Endothelial cell of umbilical vein (primary cell): ENCODE measurements at regions not wholly inside any gene's neighbourhood (a gene's known extent, or its start where the extent isn't known, plus 50 kb on each side); places are given as distances from the start of the nearest gene placed in this dataset.

ENCODE experiments used
- BruUV-seq: library from RNA; stranded (reverse); fragments of 400-500 nt; replicated peaks from 2 replicates; lab custom pipeline; 2021; lab: Mats Ljungman, UMichigan
- CTCF ChIA-PET: fragments of 300-600, 350-600 bp; sonication (Branson Sonifier 250); formaldehyde crosslinking; loops from one replicate; lab custom pipeline; 2021; ENCODE audit warnings: antibody characterized with exemption, inconsistent platforms; lab: Charles Lee
- POLR2A ChIA-PET: fragments of 300-600, 350-600 bp; sonication (Branson Sonifier 250); formaldehyde crosslinking; loops from one replicate; lab custom pipeline; 2021; ENCODE audit warnings: antibody characterized with exemption, inconsistent platforms; lab: Charles Lee
- DNase-seq: peaks from one replicate; pipeline ENCODE4 v3.0.0-alpha.2; 2011; ENCODE audit warnings: low read depth, low spot score
- FAIRE-seq: peaks from 2 replicates; lab custom pipeline; 2011; peaks lifted over from hg19 to GRCh38; lab: Jason Lieb, UNC
- H2AFZ ChIP-seq: 2 replicates; pipeline ENCODE4 v1.6.0; 2012; ENCODE audit warnings: low read depth, low read length, control low read depth, inconsistent platforms
- H3K27ac ChIP-seq: 2 replicates; pipeline ENCODE4 v1.5.1; 2011; ENCODE audit warnings: low read depth, mild to moderate bottlenecking, control low read depth, low read length, moderate library complexity; ENCODE audit not compliant: insufficient read depth
- H3K27me3 ChIP-seq, 2 experiments: 2 replicates each; pipeline versions ENCODE4 v1.6.0 to v1.6.1; 2011; ENCODE audit warnings: low read length in 2 of 2, mixed read lengths in 1 of 2; ENCODE audit not compliant: control insufficient read depth in 2 of 2, insufficient read depth in 2 of 2
- H3K36me3 ChIP-seq, 2 experiments: 2 replicates in 1 of 2; 3 replicates in 1 of 2; pipeline ENCODE4 v1.5.1; 2011; ENCODE audit warnings: low read length in 2 of 2, mild to moderate bottlenecking in 1 of 2, moderate library complexity in 1 of 2; ENCODE audit not compliant: control insufficient read depth in 2 of 2, insufficient read depth in 2 of 2; ENCODE audit errors: extremely low read depth in 1 of 2
- H3K4me1 ChIP-seq: 3 replicates; pipeline ENCODE4 v1.5.1; 2011; ENCODE audit warnings: mild to moderate bottlenecking, low read length; ENCODE audit not compliant: control insufficient read depth, insufficient read depth; ENCODE audit errors: extremely low read depth
- H3K4me2 ChIP-seq: 2 replicates; pipeline ENCODE4 v1.6.1; 2011; ENCODE audit warnings: low read length, control low read depth, mixed read lengths; ENCODE audit not compliant: insufficient read depth
- H3K4me3 ChIP-seq, 3 experiments: fragments of 200-600 bp in 1 of 3; sonication (generic), shearing (Covaris generic) in 1 of 3; replicated peaks in 1 of 3; 2 replicates each; pipeline ENCODE4 v1.5.1; 2011 to 2016; ENCODE audit warnings: control low read depth in 3 of 3, low read length in 3 of 3, mild to moderate bottlenecking in 2 of 3, inconsistent platforms in 1 of 3, low read depth in 1 of 3, moderate library complexity in 1 of 3; ENCODE audit not compliant: insufficient read depth in 1 of 3
- H3K79me2 ChIP-seq: 2 replicates; pipeline ENCODE4 v1.6.0; 2012; ENCODE audit warnings: low read length, inconsistent platforms; ENCODE audit not compliant: control insufficient read depth, insufficient read depth
- H3K9ac ChIP-seq: replicated peaks from 2 replicates; pipeline ENCODE3; 2011; ENCODE audit warnings: low read length, control low read depth; ENCODE audit not compliant: insufficient read depth; ENCODE audit errors: extremely low read depth
- H3K9me1 ChIP-seq: replicated peaks from 3 replicates; pipeline ENCODE4 v1.6.0; 2011; ENCODE audit warnings: mild to moderate bottlenecking, low read length; ENCODE audit not compliant: control insufficient read depth, insufficient read depth; ENCODE audit errors: extremely low read depth
- H3K9me3 ChIP-seq: replicated peaks from 2 replicates; pipeline ENCODE4 v1.5.1; 2012; ENCODE audit warnings: low read length, inconsistent platforms; ENCODE audit not compliant: control insufficient read depth, insufficient read depth
- H4K20me1 ChIP-seq: replicated peaks from 2 replicates; pipeline ENCODE3; 2011; ENCODE audit warnings: mild to moderate bottlenecking, low read length; ENCODE audit not compliant: control insufficient read depth, insufficient read depth; ENCODE audit errors: extremely low read depth
- EZH2 ChIP-seq: IDR thresholded peaks from 2 replicates; pipeline ENCODE4 v1.6.1; 2012; ENCODE audit warnings: borderline replicate concordance, low read depth, mild to moderate bottlenecking, moderate library complexity, low read length, inconsistent platforms; ENCODE audit not compliant: severe bottlenecking
- FOS ChIP-seq: IDR thresholded peaks from 2 replicates; pipeline ENCODE4 v1.6.1; 2011; ENCODE audit warnings: mild to moderate bottlenecking, low read length, moderate library complexity, borderline replicate concordance; ENCODE audit not compliant: insufficient read depth
- JUN ChIP-seq: IDR thresholded peaks from 2 replicates; pipeline ENCODE4 v1.6.1; 2011; ENCODE audit warnings: borderline replicate concordance, low read depth; ENCODE audit not compliant: insufficient read length, insufficient read depth
- MYC ChIP-seq: IDR thresholded peaks from one replicate; pipeline ENCODE4 v1.6.1; 2011; ENCODE audit warnings: mild to moderate bottlenecking, low read depth, low read length
- POLR2AphosphoS5 ChIP-seq: IDR thresholded peaks from 2 replicates; pipeline ENCODE4 v1.6.1; 2012; ENCODE audit warnings: low read depth, mild to moderate bottlenecking, control low read depth, low read length, moderate library complexity; ENCODE audit not compliant: insufficient read depth
- dilution Hi-C: fragments of 300-500 bp; cut with MboI; formaldehyde crosslinking; loops from one replicate; pipeline ENCODE4 v1.15.0; 2019; ENCODE audit warnings: low sequenced_read_pairs; ENCODE audit not compliant: extremely low pct_ligation_motif_present
- intact Hi-C: fragments of 100-400 bp; cut with micrococcal nuclease; formaldehyde crosslinking; loops from one replicate; pipeline ENCODE4 v1.10.0; 2022

DNA sequence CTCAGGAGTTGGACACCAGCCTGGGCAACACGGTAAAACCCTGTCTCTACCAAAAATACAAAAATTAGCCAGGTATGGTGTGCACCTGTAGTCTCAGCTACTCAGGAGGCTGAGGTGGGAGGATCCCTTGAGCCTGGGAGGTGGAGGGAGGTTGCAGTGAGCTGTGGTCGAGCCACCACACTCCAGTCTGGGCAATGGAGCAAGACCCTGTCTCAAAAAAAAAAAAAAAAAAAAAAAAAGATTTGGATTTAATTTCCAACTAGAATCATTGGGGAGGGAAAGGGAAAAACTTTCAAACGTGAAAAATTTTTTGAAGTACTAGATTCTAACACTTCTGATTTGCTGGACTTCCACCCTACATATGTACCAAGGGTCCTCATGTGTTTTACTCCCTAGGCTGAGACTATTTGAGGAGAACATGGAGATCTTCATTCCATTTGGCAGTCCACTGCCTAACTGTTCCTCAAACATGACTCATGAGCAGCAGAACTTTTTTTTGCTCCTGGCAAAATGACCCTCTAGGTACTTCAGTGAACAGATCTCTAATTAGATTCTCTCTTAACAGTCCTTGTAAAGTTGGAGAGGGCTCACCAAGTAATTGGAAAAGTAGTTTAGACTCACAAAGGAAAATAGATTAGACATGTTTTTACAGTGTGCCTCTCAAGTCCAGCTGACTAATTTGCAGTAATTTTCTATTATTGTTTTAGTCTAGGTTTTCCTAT lies 267.6 kb downstream of the METTL4 start:
- CTCF ChIA-PET = no interaction called here
- dilution Hi-C loops = no loop called here
- Histone ChIP-seq H3K27me3 (no peaks in the 10 kb centered on the region), H3K9me3 (no peaks in the 10 kb centered on the region), H3K9ac (peak overlapping the region; percentile 71), H2AFZ (peak overlapping the region; percentile 44), H3K36me3 (no peaks in the 10 kb centered on the region), H4K20me1 (no peaks in the 10 kb centered on the region), H3K4me1 (peaks cover 42% of the 10 kb centered on the region), H3K27ac (peak overlapping the region; percentile 78), H3K4me2 (peak overlapping the region; percentile 91), H3K9me1 (no peaks in the 10 kb centered on the region), H3K79me2 (no peaks in the 10 kb centered on the region), H3K4me3 (no peak overlapping the region)
- BruUV-seq = TSS peak; percentile 73
- DNase-seq (peak; percentile 62), FAIRE-seq (peak; percentile 72)
- POLR2A ChIA-PET = no interaction called here
- TF ChIP-seq FOS = peak; percentile 38
- no peak for TF ChIP-seq POLR2AphosphoS5
- no peak for TF ChIP-seq MYC
- peak; percentile 21 for TF ChIP-seq JUN
- intact Hi-C loops = loop anchor here (1.0 to 10.0 kb wide), 2 partner anchors 213 to 941 kb away; partner anchors contain the start of gene MYL12A

DNA sequence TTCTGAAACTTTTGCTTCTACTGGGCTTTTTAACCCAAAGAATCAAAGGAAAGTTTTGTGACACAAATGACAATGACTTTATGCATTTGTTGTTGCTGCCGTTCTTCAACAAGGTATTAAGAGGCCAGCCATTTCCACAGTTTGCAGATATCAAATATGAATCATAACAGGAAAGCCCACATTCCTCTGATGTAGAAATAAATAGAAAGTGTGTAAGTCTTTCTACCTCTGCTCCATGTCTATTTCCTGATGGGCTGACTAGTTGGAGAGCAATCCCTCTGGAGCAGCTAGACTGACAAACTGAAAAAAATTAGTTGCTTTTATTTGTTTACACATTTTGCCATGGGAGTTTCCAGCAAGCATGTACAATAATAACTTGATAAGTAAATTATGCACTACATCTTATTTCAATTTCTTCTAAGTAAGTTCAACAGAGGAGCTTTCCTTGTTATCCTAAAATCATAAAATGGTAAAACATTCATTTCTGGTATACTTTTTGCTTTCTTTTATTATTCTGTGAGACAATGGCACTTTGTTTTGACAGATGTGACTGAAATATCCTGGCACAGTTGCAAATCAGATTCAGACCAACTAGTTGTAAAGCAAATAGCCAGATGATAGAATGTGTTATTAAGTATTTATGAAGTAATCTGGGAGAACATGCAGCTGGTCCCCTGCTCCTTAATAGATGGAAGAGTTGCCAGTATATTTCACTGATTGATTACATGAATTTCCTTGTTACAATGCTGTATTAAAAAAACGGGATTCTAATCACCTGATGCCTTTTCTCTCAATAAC lies 266.7 kb downstream of the METTL4 start:
- Histone ChIP-seq H3K9me3 (no peaks in the 10 kb centered on the region), H3K27me3 (no peaks in the 10 kb centered on the region), H3K36me3 (no peaks in the 10 kb centered on the region), H3K4me3 (peak overlapping the region in 1 of 3 experiments; percentile 26), H3K27ac (peak overlapping the region; percentile 78), H3K9ac (peak overlapping the region; percentile 71), H2AFZ (no peak overlapping the region), H3K4me2 (peak overlapping the region; percentile 91), H3K9me1 (no peaks in the 10 kb centered on the region), H4K20me1 (no peaks in the 10 kb centered on the region), H3K79me2 (no peaks in the 10 kb centered on the region), H3K4me1 (peaks cover 42% of the 10 kb centered on the region)
- DNase-seq = peak; percentile 82
- BruUV-seq = TSS peak; percentile 48
- intact Hi-C loops (loop anchor here (1.0 to 10.0 kb wide), 2 partner anchors 212 to 940 kb away; partner anchors contain the start of gene MYL12A), dilution Hi-C loops (no loop called here)
- peak; percentile 58 for TF ChIP-seq POLR2AphosphoS5
- peak; percentile 73 for TF ChIP-seq FOS
- no peak for TF ChIP-seq EZH2
- peak; percentile 56 for TF ChIP-seq JUN
- FAIRE-seq = peak; percentile 98
- ChIA-PET CTCF (interaction anchor here (0.6 to 1.4 kb wide), 7 partner anchors 12 to 718 kb away, joined by 3 to 8 read pairs (median 3); no protein-coding TSS in a partner anchor), POLR2A (no interaction called here)
